Hindlimb muscle (tissue), 1 donor: ENCODE measurements at regions not wholly inside any gene's neighbourhood (a gene's known extent, or its start where the extent isn't known, plus 50 kb on each side); places are given as distances from the start of the nearest gene placed in this dataset.

ENCODE experiments used
- DNase-seq: peaks from one replicate; pipeline ENCODE4 v3.0.0-alpha.2; 2013

- peak; percentile 19 for DNase-seq
These were observed 473.8 kb downstream of the TAFA4 start for GRCh38 chr3:68458581-68458980.

- DNase-seq = no peak
These were observed 483.6 kb downstream of the TAFA4 start for GRCh38 chr3:68448510-68449383.

- no peak for DNase-seq
These were observed 484.5 kb downstream of the TAFA4 start for GRCh38 chr3:68447885-68448284.

GRCh38 chr3:68441054-68441453 is 491.3 kb downstream of the TAFA4 start:
- DNase-seq = no peak

GRCh38 chr3:68436619-68437401 is 495.5 kb downstream of the TAFA4 start:
- DNase-seq = no peak

- DNase-seq = no peak
These were observed 503.9 kb downstream of the TAFA4 start for GRCh38 chr3:68428495-68428894.

- no peak for DNase-seq
These were observed 507.4 kb downstream of the TAFA4 start for GRCh38 chr3:68424796-68425460.

- no peak for DNase-seq
These were observed 523.7 kb downstream of the TAFA4 start for GRCh38 chr3:68408626-68409025.

- DNase-seq = no peak
These were observed 528.6 kb downstream of the TAFA4 start for GRCh38 chr3:68403741-68404140.

- no peak for DNase-seq
These were observed 530.0 kb downstream of the TAFA4 start for GRCh38 chr3:68402235-68402918.

- no peak for DNase-seq
These were observed 553.7 kb downstream of the TAFA4 start for GRCh38 chr3:68378631-68379030.

- no peak for DNase-seq
These were observed 558.6 kb downstream of the TAFA4 start for GRCh38 chr3:68373727-68374126.

- DNase-seq = no peak
These were observed 568.6 kb downstream of the TAFA4 start for GRCh38 chr3:68363796-68364195.

- no peak for DNase-seq
These were observed 571.9 kb downstream of the TAFA4 start for GRCh38 chr3:68360492-68360891.

- DNase-seq = no peak
These were observed 586.6 kb downstream of the TAFA4 start for GRCh38 chr3:68345781-68346180.

- no peak for DNase-seq
These were observed 589.9 kb downstream of the TAFA4 start for GRCh38 chr3:68342426-68342825.

GRCh38 chr3:68336042-68336441 is 596.3 kb downstream of the TAFA4 start:
- DNase-seq = no peak

GRCh38 chr3:68334367-68334986 is 597.9 kb downstream of the TAFA4 start:
- no peak for DNase-seq

- DNase-seq = no peak
These were observed 604.3 kb downstream of the TAFA4 start for GRCh38 chr3:68328049-68328448.

GRCh38 chr3:68315964-68316363 is 616.4 kb downstream of the TAFA4 start:
- no peak for DNase-seq

- DNase-seq = no peak
These were observed 616.8 kb downstream of the TAFA4 start for GRCh38 chr3:68315546-68315945.

- peak; percentile 25 for DNase-seq
These were observed 625.8 kb downstream of the TAFA4 start for GRCh38 chr3:68306571-68306970.
